Uterus (tissue), 3 donors: ENCODE measurements at regions not wholly inside any gene's neighbourhood (a gene's known extent, or its start where the extent isn't known, plus 50 kb on each side); places are given as distances from the start of the nearest gene placed in this dataset.
A peak's percentile ranks its signal among the peaks of the same experiment; 100 is the strongest.

ENCODE experiments used
- DNase-seq, 2 donors: peaks; one replicate each; pipeline ENCODE4 v3.0.0-alpha.2; 2019 to 2020
- H3K27ac ChIP-seq, 2 donors: fragments of 200-600 bp; sonication (generic); 1 replicate in 1 of 2; 2 replicates in 1 of 2; pipeline ENCODE4 v1.5.1; 2016 to 2018
- H3K27me3 ChIP-seq, 2 donors: fragments of 200-600 bp; sonication (generic); one replicate each; pipeline ENCODE4 v1.5.1; 2018 to 2019; ENCODE audit warnings: control low read depth in 1 of 2
- H3K36me3 ChIP-seq, 2 donors: fragments of 200-600 bp; sonication (generic); one replicate each; pipeline ENCODE4 v1.5.1; 2019; ENCODE audit warnings: control low read depth in 1 of 2
- H3K4me1 ChIP-seq, 2 donors: fragments of 200-600 bp; sonication (generic); one replicate each; pipeline ENCODE4 v1.5.1; 2018 to 2019; ENCODE audit warnings: control low read depth in 1 of 2
- H3K4me3 ChIP-seq, 2 donors: fragments of 200-600 bp; sonication (generic); 1 replicate in 1 of 2; 2 replicates in 1 of 2; pipeline ENCODE4 v1.5.1; 2018 to 2019; ENCODE audit warnings: mild to moderate bottlenecking in 1 of 2
- H3K9me3 ChIP-seq, 2 donors: fragments of 200-600 bp; sonication (generic); one replicate each; pipeline ENCODE4 v1.5.1; 2019; ENCODE audit warnings: control low read depth in 1 of 2
- POLR2A ChIP-seq, 2 donors: fragments of 450-650 bp; IDR thresholded peaks; one replicate each; pipeline ENCODE4 v1.6.1; 2016; ENCODE audit warnings: antibody characterized with exemption in 2 of 2, mild to moderate bottlenecking in 1 of 2, moderate library complexity in 1 of 2
- intact Hi-C: fragments of 100-400 bp; cut with DNase I; formaldehyde crosslinking; loops from one replicate; pipeline ENCODE4 v1.15.1; 2023; ENCODE audit warnings: low total_unique reads
- TF ChIP-seq, protein P1 (sequence below), 4 experiments: fragments of 200-600 bp in 2 of 4; fragments of 450-650 bp in 2 of 4; sonication (generic) in 2 of 4; IDR thresholded peaks; one replicate each; pipeline ENCODE4 v1.5.1; 2016 to 2019; ENCODE audit warnings: antibody characterized with exemption in 4 of 4, mild to moderate bottlenecking in 2 of 4, moderate library complexity in 1 of 4
- donor health status: DM: yes; HTN: yes; CAD: no.

DNA sequence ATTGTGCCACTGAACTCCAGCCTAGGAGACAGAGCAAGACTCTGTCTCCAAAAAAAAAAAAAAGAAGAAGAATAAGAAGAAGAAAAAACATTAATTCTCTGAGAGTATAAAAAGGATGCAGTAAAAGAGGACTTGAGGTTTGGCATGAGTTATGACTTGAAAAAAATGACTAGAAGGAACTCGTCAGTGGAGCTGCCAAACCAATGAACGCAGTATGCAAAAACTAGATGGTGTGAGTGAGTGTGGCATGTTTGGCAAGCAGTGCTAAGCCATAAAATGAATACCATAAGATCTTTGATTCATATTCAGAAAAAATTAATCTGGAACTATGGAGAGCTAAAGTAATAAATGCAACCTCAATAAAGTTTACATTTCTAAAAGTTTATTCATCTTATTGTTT lies 68.6 kb upstream of the MEOX2 start:
- no peaks in the 10 kb centered on the region for H3K36me3 ChIP-seq
- no peaks in the 10 kb centered on the region for H3K27me3 ChIP-seq
- H3K4me3 ChIP-seq: no peak overlapping the region
- peaks cover 0 to 8% of the 10 kb centered on the region in 2 donors for H3K4me1 ChIP-seq
- TF ChIP-seq, protein P1, sequence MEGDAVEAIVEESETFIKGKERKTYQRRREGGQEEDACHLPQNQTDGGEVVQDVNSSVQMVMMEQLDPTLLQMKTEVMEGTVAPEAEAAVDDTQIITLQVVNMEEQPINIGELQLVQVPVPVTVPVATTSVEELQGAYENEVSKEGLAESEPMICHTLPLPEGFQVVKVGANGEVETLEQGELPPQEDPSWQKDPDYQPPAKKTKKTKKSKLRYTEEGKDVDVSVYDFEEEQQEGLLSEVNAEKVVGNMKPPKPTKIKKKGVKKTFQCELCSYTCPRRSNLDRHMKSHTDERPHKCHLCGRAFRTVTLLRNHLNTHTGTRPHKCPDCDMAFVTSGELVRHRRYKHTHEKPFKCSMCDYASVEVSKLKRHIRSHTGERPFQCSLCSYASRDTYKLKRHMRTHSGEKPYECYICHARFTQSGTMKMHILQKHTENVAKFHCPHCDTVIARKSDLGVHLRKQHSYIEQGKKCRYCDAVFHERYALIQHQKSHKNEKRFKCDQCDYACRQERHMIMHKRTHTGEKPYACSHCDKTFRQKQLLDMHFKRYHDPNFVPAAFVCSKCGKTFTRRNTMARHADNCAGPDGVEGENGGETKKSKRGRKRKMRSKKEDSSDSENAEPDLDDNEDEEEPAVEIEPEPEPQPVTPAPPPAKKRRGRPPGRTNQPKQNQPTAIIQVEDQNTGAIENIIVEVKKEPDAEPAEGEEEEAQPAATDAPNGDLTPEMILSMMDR (IDR thresholded peaks at IDR 0.05): no peak
- no peak for TF ChIP-seq POLR2A (IDR thresholded peaks at IDR 0.05)
- no peak for DNase-seq
- intact Hi-C loops: no loop called here
- H3K9me3 ChIP-seq: no peaks in the 10 kb centered on the region
- peak overlapping the region in 1 of 2 donors; percentile 11 for H3K27ac ChIP-seq

DNA sequence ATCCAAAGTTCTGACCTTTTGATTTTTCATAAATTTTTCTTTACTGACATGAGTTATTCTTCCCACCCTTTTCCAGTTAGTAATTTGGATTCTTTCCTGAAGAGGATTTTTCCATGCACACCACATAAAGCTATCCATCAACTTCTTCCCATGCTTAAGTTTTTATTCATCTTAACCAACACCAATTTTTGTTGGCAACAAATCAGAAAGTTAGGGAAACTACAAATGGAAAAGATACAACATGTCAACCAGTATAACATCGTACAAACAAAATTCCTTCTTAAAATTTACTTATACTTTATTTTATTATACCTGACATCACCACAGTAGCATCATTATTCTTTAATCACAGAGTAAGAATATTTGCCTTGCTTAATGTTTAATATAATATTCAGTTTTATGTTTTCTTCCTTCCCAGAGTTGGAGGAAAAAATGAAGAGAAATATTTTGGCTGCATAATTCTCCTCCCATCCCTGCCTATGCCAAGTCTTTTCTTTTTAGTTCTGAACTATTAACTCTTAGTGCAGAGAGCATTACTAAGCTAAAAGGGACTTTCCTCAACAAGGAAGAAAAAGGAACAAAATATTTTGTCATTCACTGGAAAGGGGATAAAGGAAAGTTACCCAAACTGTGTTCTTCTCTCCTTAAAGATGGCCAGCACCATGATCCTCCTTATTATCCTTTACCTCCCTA lies 67.5 kb upstream of the MEOX2 start:
- TF ChIP-seq POLR2A (IDR thresholded peaks at IDR 0.05): no peak
- no peaks in the 10 kb centered on the region for H3K9me3 ChIP-seq
- DNase-seq: no peak
- H3K4me1 ChIP-seq: peaks cover 0 to 8% of the 10 kb centered on the region in 2 donors
- H3K4me3 ChIP-seq: no peak overlapping the region
- peak overlapping the region; percentile 6 to 11 for H3K27ac ChIP-seq
- H3K27me3 ChIP-seq: no peaks in the 10 kb centered on the region
- H3K36me3 ChIP-seq: no peaks in the 10 kb centered on the region
- intact Hi-C loops: no loop called here

DNA sequence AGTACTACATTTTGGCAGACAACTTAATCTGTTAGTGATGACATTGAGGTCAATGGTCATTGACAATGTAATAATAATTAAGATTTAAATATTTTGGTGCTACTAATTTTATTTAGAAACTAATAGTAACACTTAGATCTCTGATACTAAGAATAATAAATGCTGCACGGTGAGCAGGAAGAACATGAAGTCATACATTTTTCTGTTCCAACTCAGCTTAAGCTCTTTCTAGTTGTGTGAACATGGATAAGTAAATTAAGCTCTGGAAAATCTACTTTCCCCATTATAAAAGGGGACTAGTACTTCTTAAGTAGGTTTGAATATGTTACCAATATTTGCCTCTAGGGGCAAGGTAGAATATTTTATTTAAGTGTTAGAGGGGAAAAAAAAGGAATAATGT lies 65.9 kb upstream of the MEOX2 start:
- Histone ChIP-seq H3K27me3 (no peaks in the 10 kb centered on the region), H3K27ac (peak overlapping the region in 1 of 2 donors; percentile 16), H3K4me3 (no peak overlapping the region), H3K9me3 (no peaks in the 10 kb centered on the region), H3K36me3 (no peaks in the 10 kb centered on the region), H3K4me1 (peaks cover 0 to 4% of the 10 kb centered on the region in 2 donors)
- DNase-seq: no peak
- no peak for TF ChIP-seq POLR2A (IDR thresholded peaks at IDR 0.05)
- TF ChIP-seq, protein P1 (IDR thresholded peaks at IDR 0.05): no peak
- intact Hi-C loops: no loop called here

DNA sequence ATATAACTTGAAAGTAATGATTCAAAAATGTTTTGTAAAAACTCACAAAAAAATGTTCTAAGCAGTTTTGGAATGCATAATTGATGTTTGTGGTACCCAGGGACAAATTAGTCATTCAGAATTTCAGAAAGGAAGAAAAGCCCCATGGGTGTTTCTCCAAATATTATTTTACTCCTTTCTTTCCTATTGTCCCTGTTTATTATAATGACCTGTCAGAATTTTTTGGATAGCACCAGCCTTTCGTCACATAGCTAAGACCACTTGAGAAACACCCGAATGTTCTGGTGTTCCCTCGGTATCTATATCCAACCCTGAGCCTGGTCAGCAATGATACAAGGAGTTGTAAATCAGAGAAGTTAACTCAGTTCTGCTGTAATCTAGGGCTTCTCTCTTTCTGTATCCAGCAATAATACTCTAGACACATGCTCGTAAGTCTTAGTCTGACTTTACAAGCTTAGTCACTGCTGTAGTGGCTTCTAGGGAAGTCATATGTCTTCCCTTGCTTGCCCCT lies 64.8 kb upstream of the MEOX2 start:
- Histone ChIP-seq H3K4me1 (peaks cover 0 to 4% of the 10 kb centered on the region in 2 donors), H3K27me3 (no peaks in the 10 kb centered on the region), H3K4me3 (no peak overlapping the region), H3K9me3 (no peaks in the 10 kb centered on the region), H3K36me3 (no peaks in the 10 kb centered on the region), H3K27ac (peak overlapping the region; percentile 16)
- no peak for TF ChIP-seq POLR2A (IDR thresholded peaks at IDR 0.05)
- TF ChIP-seq, protein P1 (IDR thresholded peaks at IDR 0.05): no peak
- DNase-seq: no peak
- intact Hi-C loops: no loop called here

DNA sequence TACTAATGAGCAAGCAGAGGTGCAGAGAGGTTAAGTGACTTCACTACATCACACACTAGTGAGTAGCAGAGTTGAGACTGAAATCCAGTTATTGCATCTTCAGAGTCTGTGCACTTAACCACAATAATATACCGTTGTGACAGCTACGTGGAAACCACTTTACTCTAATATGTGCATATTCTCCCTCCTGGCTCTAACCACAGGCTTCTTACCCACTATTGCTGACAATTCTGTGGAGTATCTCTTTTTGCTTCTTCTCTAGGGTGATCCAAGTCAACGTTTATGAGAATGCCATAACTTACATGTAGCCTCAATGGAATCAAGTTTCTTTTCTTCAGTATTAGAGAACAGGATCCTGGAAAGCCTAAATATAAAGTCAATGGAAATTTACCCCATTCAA lies 64.2 kb upstream of the MEOX2 start:
- H3K36me3 ChIP-seq: no peaks in the 10 kb centered on the region
- no peaks in the 10 kb centered on the region for H3K27me3 ChIP-seq
- no peak overlapping the region for H3K27ac ChIP-seq
- no peak for DNase-seq
- H3K4me1 ChIP-seq: peaks cover 0 to 4% of the 10 kb centered on the region in 2 donors
- intact Hi-C loops: no loop called here
- no peaks in the 10 kb centered on the region for H3K9me3 ChIP-seq
- no peak overlapping the region for H3K4me3 ChIP-seq
- no peak for TF ChIP-seq POLR2A (IDR thresholded peaks at IDR 0.05)
- TF ChIP-seq, protein P1 (IDR thresholded peaks at IDR 0.05): no peak
